ENCODE measurements at regions not wholly inside any gene's neighbourhood (a gene's known extent, or its start where the extent isn't known, plus 50 kb on each side); places are given as distances from the start of the nearest gene placed in this dataset.

- no peak for TF ChIP-seq POLR2A (IDR thresholded peaks at IDR 0.05)
- TF ChIP-seq CTCF (IDR thresholded peaks at IDR 0.05), result no peak
- no peak for TF ChIP-seq POLR2AphosphoS5 (IDR thresholded peaks at IDR 0.05)
Observed at GRCh38 chr11:36730761-36731160, 132.7 kb upstream of the RAG2 start.
